K562 (cell line): ENCODE measurements at regions not wholly inside any gene's neighbourhood (a gene's known extent, or its start where the extent isn't known, plus 50 kb on each side); places are given as distances from the start of the nearest gene placed in this dataset.
A peak's percentile ranks its signal among the peaks of the same experiment; 100 is the strongest.

Experiments used
- ATAC-seq: fragments of 200-7000 bp; cut with Tn5 transposase; 3 replicates; pipeline ENCODE4 v1.9.1; 2020; ENCODE audit warnings: moderate library complexity
- BruUV-seq: library from RNA; stranded (reverse); fragments of 400-500 nt; replicated peaks from 2 replicates; lab custom pipeline; 2021; lab: Mats Ljungman, UMichigan
- CTCF ChIA-PET: fragments of 300-600 bp; formaldehyde crosslinking; extraction: SDS; loops from one replicate; lab custom pipeline; 2021; ENCODE audit warnings: low intra/inter-chr PET ratio; lab: Yijun Ruan, JAX
- POLR2A ChIA-PET: fragments of 300-600, 350-650 bp; sonication (Branson Sonifier 250); formaldehyde crosslinking; extraction: SDS; loops from one replicate; lab custom pipeline; 2021; ENCODE audit warnings: antibody characterized with exemption, inconsistent platforms; lab: Yijun Ruan, JAX
- DNase-seq, 4 experiments: peaks; one replicate each; pipeline versions ENCODE4 v3.0.0 to v3.0.0-alpha.2; 2011 to 2018; ENCODE audit warnings: low spot score in 3 of 4, mixed read lengths in 3 of 4; ENCODE audit errors: extremely low read depth in 1 of 4
- FAIRE-seq: peaks from 2 replicates; lab custom pipeline; 2011; peaks lifted over from hg19 to GRCh38; lab: Jason Lieb, UNC
- H2AFZ ChIP-seq: 2 replicates; pipeline ENCODE4 v1.6.0; 2011; ENCODE audit warnings: low read depth, low read length, control low read depth, inconsistent platforms
- H3K27ac ChIP-seq: fragments of 200-600 bp; 3 replicates; pipeline ENCODE4 v1.8.0; 2011; ENCODE audit warnings: low read depth, mild to moderate bottlenecking, control low read depth, inconsistent platforms, low read length, moderate library complexity, mixed read lengths; ENCODE audit errors: extremely low read depth
- H3K27me3 ChIP-seq, 2 experiments: fragments of 300-600 bp in 1 of 2; 2 replicates in 1 of 2; 3 replicates in 1 of 2; pipeline versions ENCODE4 v1.6.0 to v1.8.0; 2011; ENCODE audit warnings: inconsistent platforms in 2 of 2, low read length in 2 of 2, mild to moderate bottlenecking in 1 of 2, mixed read lengths in 1 of 2, moderate library complexity in 1 of 2; ENCODE audit not compliant: control insufficient read depth in 2 of 2, insufficient read depth in 2 of 2
- H3K36me3 ChIP-seq: fragments of 300-600 bp; 3 replicates; pipeline ENCODE4 v1.8.0; 2011; ENCODE audit warnings: mild to moderate bottlenecking, low read length, inconsistent platforms; ENCODE audit not compliant: control insufficient read depth, insufficient read depth
- H3K4me1 ChIP-seq, 2 experiments: fragments of 200-600 bp in 1 of 2; replicated peaks in 1 of 2; 2 replicates in 1 of 2; 3 replicates in 1 of 2; pipeline versions ENCODE4 v1.5.1 to v1.8.0; 2011; ENCODE audit warnings: inconsistent platforms in 2 of 2, low read length in 2 of 2, mild to moderate bottlenecking in 1 of 2, mixed read lengths in 1 of 2, moderate library complexity in 1 of 2; ENCODE audit not compliant: control insufficient read depth in 2 of 2, insufficient read depth in 2 of 2
- H3K4me2 ChIP-seq: 2 replicates; pipeline ENCODE4 v1.6.1; 2011; ENCODE audit warnings: low read length, control low read depth, inconsistent platforms, mixed read lengths; ENCODE audit not compliant: insufficient read depth
- H3K4me3 ChIP-seq: fragments of 200-600 bp; sonication (generic), shearing (Covaris generic); 2 replicates; pipeline ENCODE4 v1.5.1; 2016; ENCODE audit warnings: control low read depth, inconsistent platforms
- H3K79me2 ChIP-seq: fragments of 200-600 bp; 3 replicates; pipeline ENCODE4 v1.8.0; 2011; ENCODE audit warnings: low read length, inconsistent platforms; ENCODE audit not compliant: control insufficient read depth, insufficient read depth
- H3K9ac ChIP-seq, 2 experiments: 2 replicates each; pipeline versions ENCODE4 v1.6.0 to v1.6.1; 2011; ENCODE audit warnings: low read depth in 2 of 2, low read length in 2 of 2, control low read depth in 1 of 2, inconsistent platforms in 1 of 2, mild to moderate bottlenecking in 1 of 2, mixed read lengths in 1 of 2; ENCODE audit not compliant: insufficient read depth in 1 of 2
- H3K9me1 ChIP-seq: one replicate; pipeline ENCODE4 v1.6.0; 2011; ENCODE audit warnings: inconsistent platforms, mild to moderate bottlenecking, low read length, moderate library complexity; ENCODE audit not compliant: control insufficient read depth, insufficient read depth
- H3K9me3 ChIP-seq: replicated peaks from 2 replicates; pipeline ENCODE4 v1.5.1; 2011; ENCODE audit warnings: low read depth, low read length, inconsistent platforms; ENCODE audit not compliant: control insufficient read depth, insufficient read depth
- H4K20me1 ChIP-seq: replicated peaks from 2 replicates; pipeline ENCODE4 v1.6.1; 2011; ENCODE audit warnings: low read length, inconsistent platforms, mixed read lengths; ENCODE audit not compliant: control insufficient read depth, insufficient read depth
- ZNF143 ChIP-seq: sonication (generic); formaldehyde crosslinking; IDR thresholded peaks from 2 replicates; pipeline ENCODE4 v1.9.0; 2022; ENCODE audit warnings: mild to moderate bottlenecking, missing genetic modification reagents
- WGBS: fragments of 100-300 bp; shearing (Covaris generic); methylation state at CpG from one replicate; pipeline ENCODE4 v1.1.6; 2016; ENCODE audit warnings: low coverage, mixed read lengths; ENCODE audit not compliant: insufficient coverage; ENCODE audit errors: missing lambda C conversion rate; 5-methylcytosine and 5-hydroxymethylcytosine counted together
- in situ Hi-C: fragments of 300-500 bp; cut with MboI; formaldehyde crosslinking; loops from 4 replicates; pipeline ENCODE4 v1.15.0; 2018; ENCODE audit warnings: inconsistent platforms, mixed read lengths
- intact Hi-C: fragments of 100-400 bp; cut with micrococcal nuclease; formaldehyde crosslinking; loops from 2 replicates; pipeline ENCODE4 v1.14.2; 2022
- TF ChIP-seq, protein P1 (sequence below), 3 experiments: fragments of 200-800 bp in 1 of 3; fragments of 250-450 bp in 1 of 3; fragments of 450-650 bp in 1 of 3; sonication (Bioruptor Pico) in 1 of 3; sonication (Bioruptor generic) in 1 of 3; formaldehyde crosslinking in 1 of 3; IDR thresholded peaks; 2 replicates each; pipeline versions ENCODE4 v1.6.1 to v1.8.0; 2016 to 2022; ENCODE audit warnings: mild to moderate bottlenecking in 2 of 3, missing genetic modification characterization in 2 of 3, missing compliant biosample characterization in 1 of 3, moderate library complexity in 1 of 3

DNA sequence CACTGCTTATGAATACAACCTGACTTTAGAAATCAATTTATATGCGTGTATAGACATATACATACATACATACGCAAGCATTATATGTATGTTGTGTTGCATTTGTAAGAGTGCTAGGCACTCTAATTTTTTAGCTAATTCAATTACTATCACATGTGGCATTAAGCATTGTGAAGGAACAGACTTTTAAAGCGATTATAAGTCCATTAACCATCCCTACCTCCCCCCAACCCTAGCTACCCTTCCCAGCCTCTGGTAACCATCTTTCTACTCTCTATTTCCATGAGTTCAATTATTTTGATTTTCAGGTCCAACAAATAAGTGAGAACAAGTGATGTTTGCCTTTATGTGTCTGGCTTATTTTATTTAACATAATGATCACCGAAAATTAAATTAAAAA, 453.8 kb downstream of the DOK5 start:
- ChIA-PET POLR2A (no interaction called here), CTCF (no interaction called here)
- no peaks in the 10 kb centered on the region for H3K36me3 ChIP-seq
- H3K9me3 ChIP-seq = no peaks in the 10 kb centered on the region; the same call in 1 of the 2 replicates
- H3K4me3 ChIP-seq = no peak overlapping the region
- H3K9me1 ChIP-seq = no peaks in the 10 kb centered on the region
- TF ChIP-seq, protein P1, sequence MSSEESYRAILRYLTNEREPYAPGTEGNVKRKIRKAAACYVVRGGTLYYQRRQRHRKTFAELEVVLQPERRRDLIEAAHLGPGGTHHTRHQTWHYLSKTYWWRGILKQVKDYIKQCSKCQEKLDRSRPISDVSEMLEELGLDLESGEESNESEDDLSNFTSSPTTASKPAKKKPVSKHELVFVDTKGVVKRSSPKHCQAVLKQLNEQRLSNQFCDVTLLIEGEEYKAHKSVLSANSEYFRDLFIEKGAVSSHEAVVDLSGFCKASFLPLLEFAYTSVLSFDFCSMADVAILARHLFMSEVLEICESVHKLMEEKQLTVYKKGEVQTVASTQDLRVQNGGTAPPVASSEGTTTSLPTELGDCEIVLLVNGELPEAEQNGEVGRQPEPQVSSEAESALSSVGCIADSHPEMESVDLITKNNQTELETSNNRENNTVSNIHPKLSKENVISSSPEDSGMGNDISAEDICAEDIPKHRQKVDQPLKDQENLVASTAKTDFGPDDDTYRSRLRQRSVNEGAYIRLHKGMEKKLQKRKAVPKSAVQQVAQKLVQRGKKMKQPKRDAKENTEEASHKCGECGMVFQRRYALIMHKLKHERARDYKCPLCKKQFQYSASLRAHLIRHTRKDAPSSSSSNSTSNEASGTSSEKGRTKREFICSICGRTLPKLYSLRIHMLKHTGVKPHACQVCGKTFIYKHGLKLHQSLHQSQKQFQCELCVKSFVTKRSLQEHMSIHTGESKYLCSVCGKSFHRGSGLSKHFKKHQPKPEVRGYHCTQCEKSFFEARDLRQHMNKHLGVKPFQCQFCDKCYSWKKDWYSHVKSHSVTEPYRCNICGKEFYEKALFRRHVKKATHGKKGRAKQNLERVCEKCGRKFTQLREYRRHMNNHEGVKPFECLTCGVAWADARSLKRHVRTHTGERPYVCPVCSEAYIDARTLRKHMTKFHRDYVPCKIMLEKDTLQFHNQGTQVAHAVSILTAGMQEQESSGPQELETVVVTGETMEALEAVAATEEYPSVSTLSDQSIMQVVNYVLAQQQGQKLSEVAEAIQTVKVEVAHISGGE (CRISPR knock-in tag; IDR thresholded peaks at IDR 0.05) = peak in 1 of 3 experiments; percentile 90; a peak in 2 of 6 replicates
- no peak for TF ChIP-seq ZNF143 (CRISPR knock-in tag)
- in situ Hi-C loops (no loop called here), intact Hi-C loops (no loop called here)
- no peaks in the 10 kb centered on the region for H3K27me3 ChIP-seq
- no peak overlapping the region for H3K4me2 ChIP-seq
- no peaks in the 10 kb centered on the region for H3K79me2 ChIP-seq
- no peak overlapping the region for H2AFZ ChIP-seq
- no peaks in the 10 kb centered on the region for H3K4me1 ChIP-seq
- no peak overlapping the region for H3K27ac ChIP-seq
- FAIRE-seq = no peak
- no TSS peak for BruUV-seq
- WGBS = 2% methylated on average over 4 of the region's 4 CpGs
- no peak for ATAC-seq
- no peak overlapping the region for H3K9ac ChIP-seq
- no peaks in the 10 kb centered on the region for H4K20me1 ChIP-seq
- no peak for DNase-seq
